ENCODE measurements at regions not wholly inside any gene's neighbourhood (a gene's known extent, or its start where the extent isn't known, plus 50 kb on each side); places are given as distances from the start of the nearest gene placed in this dataset.

DNA sequence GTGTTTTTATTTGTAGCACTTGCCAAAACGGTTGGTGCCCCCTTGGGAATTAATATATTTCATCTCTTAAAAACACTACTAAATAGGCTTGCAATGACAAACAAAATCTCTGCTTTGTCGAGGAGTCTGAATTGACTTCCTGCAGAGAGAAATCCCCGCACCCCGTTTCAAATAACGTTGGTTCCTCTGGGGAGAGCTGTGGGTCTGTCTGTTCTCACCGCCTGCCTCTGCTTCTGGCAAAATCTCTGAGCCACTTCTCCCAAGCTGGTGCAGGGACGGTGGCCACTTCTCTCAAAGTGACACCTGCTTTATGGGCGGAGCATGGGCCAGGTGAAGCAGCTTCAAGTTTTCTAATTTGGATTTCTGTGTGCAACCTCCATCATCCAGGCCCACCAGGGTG is 186.3 kb upstream of the ADARB2 start:
- Histone ChIP-seq H4K20me1 (ENCODE audit: insufficient read depth, low read length) (no peaks in the 10 kb centered on the region), H3K27me3 (ENCODE audit: insufficient read depth, low read length) (no peaks in the 10 kb centered on the region), H3K9me3 (ENCODE audit: low read depth, low read length) (peaks cover 5% of the 10 kb centered on the region), H3K36me3 (ENCODE audit: insufficient read depth, low read length) (no peaks in the 10 kb centered on the region), H3K4me1 (ENCODE audit: insufficient read depth, low read length) (no peaks in the 10 kb centered on the region), H3K27ac (ENCODE audit: low read depth, low read length) (no peak overlapping the region), H3K4me2 (ENCODE audit: insufficient read depth, low read length) (no peak overlapping the region), H3K4me3 (ENCODE audit: insufficient read depth, low read length) (no peak overlapping the region), H3K79me2 (ENCODE audit: insufficient read depth, low read length) (no peaks in the 10 kb centered on the region), H2AFZ (ENCODE audit: low read length) (no peak overlapping the region)
- TF ChIP-seq, protein P1, sequence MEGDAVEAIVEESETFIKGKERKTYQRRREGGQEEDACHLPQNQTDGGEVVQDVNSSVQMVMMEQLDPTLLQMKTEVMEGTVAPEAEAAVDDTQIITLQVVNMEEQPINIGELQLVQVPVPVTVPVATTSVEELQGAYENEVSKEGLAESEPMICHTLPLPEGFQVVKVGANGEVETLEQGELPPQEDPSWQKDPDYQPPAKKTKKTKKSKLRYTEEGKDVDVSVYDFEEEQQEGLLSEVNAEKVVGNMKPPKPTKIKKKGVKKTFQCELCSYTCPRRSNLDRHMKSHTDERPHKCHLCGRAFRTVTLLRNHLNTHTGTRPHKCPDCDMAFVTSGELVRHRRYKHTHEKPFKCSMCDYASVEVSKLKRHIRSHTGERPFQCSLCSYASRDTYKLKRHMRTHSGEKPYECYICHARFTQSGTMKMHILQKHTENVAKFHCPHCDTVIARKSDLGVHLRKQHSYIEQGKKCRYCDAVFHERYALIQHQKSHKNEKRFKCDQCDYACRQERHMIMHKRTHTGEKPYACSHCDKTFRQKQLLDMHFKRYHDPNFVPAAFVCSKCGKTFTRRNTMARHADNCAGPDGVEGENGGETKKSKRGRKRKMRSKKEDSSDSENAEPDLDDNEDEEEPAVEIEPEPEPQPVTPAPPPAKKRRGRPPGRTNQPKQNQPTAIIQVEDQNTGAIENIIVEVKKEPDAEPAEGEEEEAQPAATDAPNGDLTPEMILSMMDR (IDR thresholded peaks at IDR 0.05; ENCODE audit: extremely low read depth, low read depth, low read length): no peak
- no peak for DNase-seq (ENCODE audit: insufficient read length, low spot score, missing footprints)

DNA sequence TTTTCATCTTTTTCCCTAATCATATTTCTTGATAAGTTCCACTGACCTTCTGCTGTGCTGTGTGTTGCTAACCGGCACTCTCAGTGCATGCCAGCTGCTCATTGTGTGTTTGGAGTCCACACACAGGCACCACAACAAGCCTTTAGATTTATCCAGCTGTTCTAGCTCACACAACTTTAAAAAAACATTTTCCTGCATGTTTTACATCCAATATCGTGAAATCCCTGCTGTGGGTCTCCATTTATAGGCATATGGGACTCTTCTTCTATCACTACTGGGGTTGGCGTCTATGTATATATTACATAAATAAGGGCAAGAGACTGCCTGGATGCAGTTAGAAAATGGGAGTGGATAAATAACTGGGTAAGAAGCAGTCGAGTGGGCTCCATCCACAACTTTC is 183.6 kb upstream of the ADARB2 start:
- H3K9me3 ChIP-seq (ENCODE audit: low read depth, low read length): peaks cover 2% of the 10 kb centered on the region
- H3K27ac ChIP-seq (ENCODE audit: low read depth, low read length): no peak overlapping the region
- no peaks in the 10 kb centered on the region for H3K36me3 ChIP-seq (ENCODE audit: insufficient read depth, low read length)
- no peak overlapping the region for H2AFZ ChIP-seq (ENCODE audit: low read length)
- no peaks in the 10 kb centered on the region for H3K27me3 ChIP-seq (ENCODE audit: insufficient read depth, low read length)
- no peak overlapping the region for H3K4me3 ChIP-seq (ENCODE audit: insufficient read depth, low read length)
- no peak for DNase-seq (ENCODE audit: insufficient read length, low spot score, missing footprints)
- H3K4me2 ChIP-seq (ENCODE audit: insufficient read depth, low read length): no peak overlapping the region
- no peaks in the 10 kb centered on the region for H3K79me2 ChIP-seq (ENCODE audit: insufficient read depth, low read length)
- TF ChIP-seq, protein P1 (IDR thresholded peaks at IDR 0.05; ENCODE audit: extremely low read depth, low read depth, low read length): no peak
- no peaks in the 10 kb centered on the region for H3K4me1 ChIP-seq (ENCODE audit: insufficient read depth, low read length)
- H4K20me1 ChIP-seq (ENCODE audit: insufficient read depth, low read length): no peaks in the 10 kb centered on the region

DNA sequence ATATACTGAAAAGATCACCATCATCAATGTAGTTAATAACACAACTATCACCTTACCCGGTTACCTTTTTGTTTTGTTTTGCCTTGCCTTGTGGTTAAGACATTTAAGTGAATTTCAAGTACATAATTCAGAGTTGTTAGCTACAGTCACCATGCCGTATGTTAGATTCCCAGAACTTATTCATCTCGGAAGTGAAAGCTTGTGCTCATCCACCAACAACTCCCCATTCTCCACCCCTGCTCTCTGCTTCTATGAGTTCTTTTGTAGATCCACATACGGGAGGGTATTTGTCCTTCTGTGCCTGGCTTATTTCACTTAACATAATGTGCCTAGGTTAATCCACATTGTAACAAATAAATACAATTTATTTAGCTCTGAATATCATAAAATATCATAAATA is 182.8 kb upstream of the ADARB2 start:
- Histone ChIP-seq H2AFZ (ENCODE audit: low read length) (no peak overlapping the region), H3K9me3 (ENCODE audit: low read depth, low read length) (peaks cover 2% of the 10 kb centered on the region), H3K27ac (ENCODE audit: low read depth, low read length) (no peak overlapping the region), H4K20me1 (ENCODE audit: insufficient read depth, low read length) (no peaks in the 10 kb centered on the region), H3K4me3 (ENCODE audit: insufficient read depth, low read length) (no peak overlapping the region), H3K4me2 (ENCODE audit: insufficient read depth, low read length) (no peak overlapping the region), H3K79me2 (ENCODE audit: insufficient read depth, low read length) (no peaks in the 10 kb centered on the region), H3K36me3 (ENCODE audit: insufficient read depth, low read length) (no peaks in the 10 kb centered on the region), H3K27me3 (ENCODE audit: insufficient read depth, low read length) (no peaks in the 10 kb centered on the region), H3K4me1 (ENCODE audit: insufficient read depth, low read length) (no peaks in the 10 kb centered on the region)
- TF ChIP-seq, protein P1 (IDR thresholded peaks at IDR 0.05; ENCODE audit: extremely low read depth, low read depth, low read length): no peak
- DNase-seq (ENCODE audit: insufficient read length, low spot score, missing footprints): no peak

DNA sequence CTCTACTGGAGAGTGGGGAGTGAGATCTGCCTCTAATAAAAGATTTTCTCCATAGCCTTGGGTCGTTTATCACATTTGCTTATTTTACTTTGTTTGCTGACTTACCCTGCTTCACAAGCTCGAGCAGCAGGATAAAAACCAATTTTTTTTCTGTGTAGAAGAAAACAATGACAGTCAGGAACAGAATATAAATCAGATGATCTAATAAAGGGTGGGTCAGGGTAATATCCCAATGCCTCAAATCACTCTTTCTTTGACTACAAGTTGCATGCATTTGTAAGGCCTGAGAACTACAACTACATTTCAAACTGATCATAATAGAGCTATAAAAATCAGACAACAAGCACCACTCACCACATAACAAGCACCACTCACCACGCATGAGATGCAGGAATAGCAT is 174.4 kb upstream of the ADARB2 start:
- Histone ChIP-seq H3K4me3 (ENCODE audit: insufficient read depth, low read length) (no peak overlapping the region), H3K36me3 (ENCODE audit: insufficient read depth, low read length) (no peaks in the 10 kb centered on the region), H4K20me1 (ENCODE audit: insufficient read depth, low read length) (no peaks in the 10 kb centered on the region), H3K27ac (ENCODE audit: low read depth, low read length) (no peak overlapping the region), H3K27me3 (ENCODE audit: insufficient read depth, low read length) (no peaks in the 10 kb centered on the region), H3K79me2 (ENCODE audit: insufficient read depth, low read length) (no peaks in the 10 kb centered on the region), H3K9me3 (ENCODE audit: low read depth, low read length) (no peaks in the 10 kb centered on the region), H2AFZ (ENCODE audit: low read length) (no peak overlapping the region), H3K4me2 (ENCODE audit: insufficient read depth, low read length) (no peak overlapping the region), H3K4me1 (ENCODE audit: insufficient read depth, low read length) (no peaks in the 10 kb centered on the region)
- DNase-seq (ENCODE audit: insufficient read length, low spot score, missing footprints): no peak
- TF ChIP-seq, protein P1 (IDR thresholded peaks at IDR 0.05; ENCODE audit: extremely low read depth, low read depth, low read length): no peak

Measured in osteoblast (primary cell).